Breast epithelium (tissue), 4 donors: ENCODE measurements at regions not wholly inside any gene's neighbourhood (a gene's known extent, or its start where the extent isn't known, plus 50 kb on each side); places are given as distances from the start of the nearest gene placed in this dataset.

ENCODE experiments used
- DNase-seq, 2 donors: peaks; one replicate each; pipeline ENCODE4 v3.0.0-alpha.2; 2019; ENCODE audit warnings: low spot score in 2 of 2
- H3K27ac ChIP-seq, 2 donors: fragments of 200-600 bp; sonication (generic) in 1 of 2; one replicate each; pipeline ENCODE4 v1.5.1; 2016 to 2019; ENCODE audit warnings: mild to moderate bottlenecking in 1 of 2
- H3K27me3 ChIP-seq, 2 donors: fragments of 200-600 bp; sonication (generic) in 1 of 2; one replicate each; pipeline versions ENCODE4 v1.5.1 to v1.6.0; 2017 to 2019; ENCODE audit warnings: control low read depth in 1 of 2, mild to moderate bottlenecking in 1 of 2
- H3K36me3 ChIP-seq: fragments of 200-600 bp; one replicate; pipeline ENCODE4 v1.5.1; 2019
- H3K4me1 ChIP-seq, 2 donors: fragments of 200-600 bp; sonication (generic); one replicate each; pipeline ENCODE4 v1.5.1; 2016 to 2019; ENCODE audit warnings: control low read depth in 1 of 2
- H3K4me3 ChIP-seq, 3 donors: fragments of 200-600 bp; sonication (generic); 1 replicate in 2 of 3; 2 replicates in 1 of 3; pipeline ENCODE4 v1.5.1; 2016 to 2019; ENCODE audit warnings: mild to moderate bottlenecking in 3 of 3, moderate library complexity in 2 of 3
- H3K9me3 ChIP-seq, 2 donors: fragments of 200-600 bp; sonication (generic) in 1 of 2; one replicate each; pipeline ENCODE4 v1.5.1; 2016 to 2019; ENCODE audit warnings: control low read depth in 1 of 2
- POLR2A ChIP-seq: fragments of 450-650 bp; IDR thresholded peaks from one replicate; pipeline ENCODE4 v1.6.1; 2016; ENCODE audit warnings: antibody characterized with exemption, mild to moderate bottlenecking, moderate library complexity
- POLR2AphosphoS5 ChIP-seq, 3 donors: sonication (generic); formaldehyde crosslinking; IDR thresholded peaks; one replicate each; pipeline ENCODE4 v1.6.1; 2017; ENCODE audit warnings: antibody characterized with exemption in 3 of 3
- intact Hi-C: fragments of 100-400 bp; cut with DNase I; formaldehyde crosslinking; loops from one replicate; pipeline ENCODE4 v1.15.1; 2023; ENCODE audit warnings: low total_unique reads
- TF ChIP-seq, protein P1 (sequence below), 3 donors: fragments of 450-650 bp; IDR thresholded peaks; one replicate each; pipeline ENCODE4 v1.5.1; 2016 to 2017; ENCODE audit warnings: antibody characterized with exemption in 3 of 3, mild to moderate bottlenecking in 3 of 3, moderate library complexity in 3 of 3

DNA sequence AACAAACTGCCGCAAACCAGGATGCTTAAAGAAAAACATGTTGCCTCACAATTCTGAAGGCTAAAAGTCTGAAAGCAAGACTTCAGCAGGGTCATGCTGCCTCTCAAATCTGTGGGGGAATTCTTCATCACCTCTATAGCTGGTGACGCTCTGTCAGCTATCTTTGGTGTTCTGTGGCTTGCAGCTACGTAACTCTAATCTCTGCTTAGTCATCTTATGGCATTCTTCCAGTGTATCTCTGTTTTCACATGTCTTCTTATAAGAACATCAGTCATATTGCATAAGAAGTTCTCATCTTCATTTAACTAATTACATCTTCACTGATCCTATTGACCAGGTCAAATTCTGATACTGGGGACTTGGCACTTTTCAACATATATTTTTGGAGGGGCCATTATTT, 243.0 kb downstream of the CDH10 start:
- TF ChIP-seq POLR2A, result no peak
- TF ChIP-seq, protein P1, sequence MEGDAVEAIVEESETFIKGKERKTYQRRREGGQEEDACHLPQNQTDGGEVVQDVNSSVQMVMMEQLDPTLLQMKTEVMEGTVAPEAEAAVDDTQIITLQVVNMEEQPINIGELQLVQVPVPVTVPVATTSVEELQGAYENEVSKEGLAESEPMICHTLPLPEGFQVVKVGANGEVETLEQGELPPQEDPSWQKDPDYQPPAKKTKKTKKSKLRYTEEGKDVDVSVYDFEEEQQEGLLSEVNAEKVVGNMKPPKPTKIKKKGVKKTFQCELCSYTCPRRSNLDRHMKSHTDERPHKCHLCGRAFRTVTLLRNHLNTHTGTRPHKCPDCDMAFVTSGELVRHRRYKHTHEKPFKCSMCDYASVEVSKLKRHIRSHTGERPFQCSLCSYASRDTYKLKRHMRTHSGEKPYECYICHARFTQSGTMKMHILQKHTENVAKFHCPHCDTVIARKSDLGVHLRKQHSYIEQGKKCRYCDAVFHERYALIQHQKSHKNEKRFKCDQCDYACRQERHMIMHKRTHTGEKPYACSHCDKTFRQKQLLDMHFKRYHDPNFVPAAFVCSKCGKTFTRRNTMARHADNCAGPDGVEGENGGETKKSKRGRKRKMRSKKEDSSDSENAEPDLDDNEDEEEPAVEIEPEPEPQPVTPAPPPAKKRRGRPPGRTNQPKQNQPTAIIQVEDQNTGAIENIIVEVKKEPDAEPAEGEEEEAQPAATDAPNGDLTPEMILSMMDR (IDR thresholded peaks at IDR 0.05), result no peak
- TF ChIP-seq POLR2AphosphoS5 (IDR thresholded peaks at IDR 0.05), result no peak
- H3K9me3 ChIP-seq, result peaks cover 6 to 18% of the 10 kb centered on the region in 2 donors
- DNase-seq, result no peak
- no peak overlapping the region for H3K4me3 ChIP-seq
- no peaks in the 10 kb centered on the region for H3K4me1 ChIP-seq
- intact Hi-C loops, result no loop called here
- H3K36me3 ChIP-seq, result no peaks in the 10 kb centered on the region
- no peaks in the 10 kb centered on the region for H3K27me3 ChIP-seq
- H3K27ac ChIP-seq, result no peak overlapping the region

DNA sequence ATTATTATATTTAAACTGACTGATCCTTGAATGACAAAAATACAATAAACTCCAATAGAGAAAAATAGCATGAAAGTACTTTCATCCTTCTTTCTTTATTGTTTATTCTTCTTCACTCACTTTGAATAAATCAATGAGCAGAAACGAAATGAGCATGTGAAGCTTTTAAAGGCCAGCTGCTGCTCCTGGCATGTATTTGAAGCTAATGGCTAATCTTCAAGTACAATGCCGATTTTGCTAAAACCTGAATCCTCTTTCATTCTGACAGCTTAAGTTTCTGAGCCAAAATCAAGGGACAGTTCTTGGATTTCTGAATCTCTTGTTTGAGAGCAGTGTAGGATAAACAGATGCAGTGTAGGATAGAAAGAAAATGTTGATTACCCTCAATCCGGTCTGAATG, 237.3 kb downstream of the CDH10 start:
- intact Hi-C loops, result no loop called here
- no peak for DNase-seq
- no peaks in the 10 kb centered on the region for H3K27me3 ChIP-seq
- H3K9me3 ChIP-seq, result no peaks in the 10 kb centered on the region
- no peaks in the 10 kb centered on the region for H3K4me1 ChIP-seq
- no peak overlapping the region for H3K27ac ChIP-seq
- TF ChIP-seq, protein P1 (IDR thresholded peaks at IDR 0.05), result no peak
- TF ChIP-seq POLR2A (no peak), POLR2AphosphoS5 (IDR thresholded peaks at IDR 0.05) (no peak)
- no peaks in the 10 kb centered on the region for H3K36me3 ChIP-seq
- no peak overlapping the region for H3K4me3 ChIP-seq

DNA sequence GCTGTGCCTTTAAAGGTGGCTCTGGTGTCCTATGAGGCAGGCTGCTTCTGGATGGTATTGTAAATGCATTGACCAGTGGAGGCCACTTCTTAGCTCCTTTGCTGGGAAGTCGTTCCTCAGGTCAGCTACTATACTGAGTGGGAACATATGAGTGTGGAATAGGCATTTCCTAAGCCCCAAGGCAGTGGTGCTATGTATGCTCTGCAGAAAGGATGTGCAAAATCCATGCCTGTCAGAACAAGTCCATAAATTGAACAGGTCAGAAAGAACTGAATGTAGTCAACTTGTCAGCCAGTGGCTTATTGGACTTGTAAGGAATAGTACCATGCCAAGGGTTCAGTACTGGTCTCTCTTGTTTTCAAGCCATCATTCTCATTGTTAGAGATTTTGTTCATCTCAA, 216.4 kb downstream of the CDH10 start:
- H3K4me1 ChIP-seq, result no peaks in the 10 kb centered on the region

DNA sequence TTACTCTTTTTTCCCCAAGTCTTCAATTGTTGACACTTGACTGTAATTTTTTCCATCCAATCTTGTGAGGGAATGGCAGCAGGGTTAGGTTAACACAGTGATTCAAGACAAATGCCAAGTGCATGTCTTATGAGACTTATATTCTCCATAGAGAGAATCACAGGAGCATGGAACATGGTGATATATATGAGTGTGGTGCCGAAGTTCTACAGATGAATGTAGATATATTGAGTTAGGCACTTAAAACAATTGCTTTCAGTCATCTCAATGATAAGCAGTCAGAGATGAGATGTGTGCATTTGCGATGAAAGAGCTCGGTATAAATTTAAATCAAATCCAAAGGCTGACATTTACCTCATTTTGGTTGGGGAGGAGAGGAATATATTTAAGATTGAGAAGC, 211.2 kb downstream of the CDH10 start:
- no peak overlapping the region for H3K27ac ChIP-seq
- no peaks in the 10 kb centered on the region for H3K9me3 ChIP-seq
- no peaks in the 10 kb centered on the region for H3K36me3 ChIP-seq
- TF ChIP-seq POLR2AphosphoS5 (IDR thresholded peaks at IDR 0.05) (no peak), POLR2A (no peak)
- TF ChIP-seq, protein P1 (IDR thresholded peaks at IDR 0.05), result no peak
- H3K4me1 ChIP-seq, result no peaks in the 10 kb centered on the region
- H3K27me3 ChIP-seq, result no peaks in the 10 kb centered on the region
- no peak overlapping the region for H3K4me3 ChIP-seq
- DNase-seq, result no peak
- intact Hi-C loops, result no loop called here

More for the DNA sequence above, 216.4 kb downstream of the CDH10 start:
- Histone ChIP-seq H3K27me3 (no peaks in the 10 kb centered on the region), H3K4me3 (no peak overlapping the region), H3K36me3 (no peaks in the 10 kb centered on the region), H3K27ac (no peak overlapping the region), H3K9me3 (no peaks in the 10 kb centered on the region)
- intact Hi-C loops, result no loop called here
- TF ChIP-seq, protein P1 (IDR thresholded peaks at IDR 0.05), result no peak
- TF ChIP-seq POLR2A (no peak), POLR2AphosphoS5 (IDR thresholded peaks at IDR 0.05) (no peak)
- no peak for DNase-seq
